ENCODE measurements at regions not wholly inside any gene's neighbourhood (a gene's known extent, or its start where the extent isn't known, plus 50 kb on each side); places are given as distances from the start of the nearest gene placed in this dataset.

DNA sequence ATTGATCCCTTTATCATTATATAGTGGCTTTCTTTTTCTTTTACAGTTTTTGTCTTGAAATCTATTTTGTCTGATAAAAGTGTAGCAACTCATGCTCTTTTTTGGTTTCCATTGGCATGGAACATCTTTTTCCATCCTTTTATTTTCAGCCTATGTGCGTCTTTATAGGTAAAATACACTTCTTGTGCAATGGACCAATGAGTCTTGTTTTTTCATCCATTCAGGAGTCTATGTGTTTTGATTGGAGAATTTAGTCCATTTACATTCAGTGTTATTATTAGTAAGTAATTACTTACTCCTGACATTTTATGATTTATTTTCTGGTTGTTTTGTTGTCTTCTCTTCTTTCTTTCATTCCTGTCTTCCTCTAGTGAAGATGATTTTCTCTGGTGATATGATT lies 66.4 kb upstream of the IL2 start:
- TF ChIP-seq, protein P1, sequence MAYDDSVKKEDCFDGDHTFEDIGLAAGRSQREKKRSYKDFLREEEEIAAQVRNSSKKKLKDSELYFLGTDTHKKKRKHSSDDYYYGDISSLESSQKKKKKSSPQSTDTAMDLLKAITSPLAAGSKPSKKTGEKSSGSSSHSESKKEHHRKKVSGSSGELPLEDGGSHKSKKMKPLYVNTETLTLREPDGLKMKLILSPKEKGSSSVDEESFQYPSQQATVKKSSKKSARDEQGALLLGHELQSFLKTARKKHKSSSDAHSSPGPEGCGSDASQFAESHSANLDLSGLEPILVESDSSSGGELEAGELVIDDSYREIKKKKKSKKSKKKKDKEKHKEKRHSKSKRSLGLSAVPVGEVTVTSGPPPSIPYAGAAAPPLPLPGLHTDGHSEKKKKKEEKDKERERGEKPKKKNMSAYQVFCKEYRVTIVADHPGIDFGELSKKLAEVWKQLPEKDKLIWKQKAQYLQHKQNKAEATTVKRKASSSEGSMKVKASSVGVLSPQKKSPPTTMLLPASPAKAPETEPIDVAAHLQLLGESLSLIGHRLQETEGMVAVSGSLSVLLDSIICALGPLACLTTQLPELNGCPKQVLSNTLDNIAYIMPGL (CRISPR knock-in tag; IDR thresholded peaks at IDR 0.05), result no peak
- TF ChIP-seq, protein P2, sequence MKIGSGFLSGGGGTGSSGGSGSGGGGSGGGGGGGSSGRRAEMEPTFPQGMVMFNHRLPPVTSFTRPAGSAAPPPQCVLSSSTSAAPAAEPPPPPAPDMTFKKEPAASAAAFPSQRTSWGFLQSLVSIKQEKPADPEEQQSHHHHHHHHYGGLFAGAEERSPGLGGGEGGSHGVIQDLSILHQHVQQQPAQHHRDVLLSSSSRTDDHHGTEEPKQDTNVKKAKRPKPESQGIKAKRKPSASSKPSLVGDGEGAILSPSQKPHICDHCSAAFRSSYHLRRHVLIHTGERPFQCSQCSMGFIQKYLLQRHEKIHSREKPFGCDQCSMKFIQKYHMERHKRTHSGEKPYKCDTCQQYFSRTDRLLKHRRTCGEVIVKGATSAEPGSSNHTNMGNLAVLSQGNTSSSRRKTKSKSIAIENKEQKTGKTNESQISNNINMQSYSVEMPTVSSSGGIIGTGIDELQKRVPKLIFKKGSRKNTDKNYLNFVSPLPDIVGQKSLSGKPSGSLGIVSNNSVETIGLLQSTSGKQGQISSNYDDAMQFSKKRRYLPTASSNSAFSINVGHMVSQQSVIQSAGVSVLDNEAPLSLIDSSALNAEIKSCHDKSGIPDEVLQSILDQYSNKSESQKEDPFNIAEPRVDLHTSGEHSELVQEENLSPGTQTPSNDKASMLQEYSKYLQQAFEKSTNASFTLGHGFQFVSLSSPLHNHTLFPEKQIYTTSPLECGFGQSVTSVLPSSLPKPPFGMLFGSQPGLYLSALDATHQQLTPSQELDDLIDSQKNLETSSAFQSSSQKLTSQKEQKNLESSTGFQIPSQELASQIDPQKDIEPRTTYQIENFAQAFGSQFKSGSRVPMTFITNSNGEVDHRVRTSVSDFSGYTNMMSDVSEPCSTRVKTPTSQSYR (CRISPR knock-in tag; IDR thresholded peaks at IDR 0.05), result no peak

Measured in WTC11 (cell line).